CD4-positive, alpha-beta T cell treated with Interleukin-2 at 100 ng/mL for 4 hours (primary cell): ENCODE measurements at regions not wholly inside any gene's neighbourhood (a gene's known extent, or its start where the extent isn't known, plus 50 kb on each side); places are given as distances from the start of the nearest gene placed in this dataset.
"Not testable (repeated sequence)": the region's sequence is repeated elsewhere in the genome, so short reads cannot be mapped to it uniquely, and the experiment has no call there.

Experiments used
- DNase-seq: peaks from one replicate; pipeline ENCODE4 v3.0.0-alpha.2; 2020; ENCODE audit warnings: low spot score

GRCh38 chr1:193909406-193910082 lies 723.1 kb upstream of the B3GALT2 start:
- DNase-seq, result no peak

GRCh38 chr1:193905288-193906085 lies 719.1 kb upstream of the B3GALT2 start:
- DNase-seq, result no peak

GRCh38 chr1:193891788-193892187 lies 705.4 kb upstream of the B3GALT2 start:
- no peak for DNase-seq

GRCh38 chr1:193890935-193891334 lies 704.5 kb upstream of the B3GALT2 start:
- no peak for DNase-seq

GRCh38 chr1:193884848-193885558 lies 698.6 kb upstream of the B3GALT2 start:
- no peak for DNase-seq

GRCh38 chr1:193877920-193878319 lies 691.5 kb upstream of the B3GALT2 start:
- not testable (repeated sequence) for DNase-seq

- no peak for DNase-seq
Measured at GRCh38 chr1:193868425-193868824, 682.0 kb upstream of the B3GALT2 start.

- DNase-seq, result no peak
Measured at GRCh38 chr1:193856261-193856660, 669.8 kb upstream of the B3GALT2 start.

GRCh38 chr1:193850745-193851144 lies 664.3 kb upstream of the B3GALT2 start:
- DNase-seq, result no peak

- no peak for DNase-seq
Measured at GRCh38 chr1:193846876-193847604, 660.6 kb upstream of the B3GALT2 start.

- DNase-seq, result no peak
Measured at GRCh38 chr1:193846411-193846810, 660.0 kb upstream of the B3GALT2 start.

- no peak for DNase-seq
Measured at GRCh38 chr1:193841857-193842256, 655.4 kb upstream of the B3GALT2 start.

- no peak for DNase-seq
Measured at GRCh38 chr1:193831465-193831864, 645.1 kb upstream of the B3GALT2 start.

- DNase-seq, result no peak
Measured at GRCh38 chr1:193827516-193827915, 641.1 kb upstream of the B3GALT2 start.

- DNase-seq, result no peak
Measured at GRCh38 chr1:193819376-193819775, 633.0 kb upstream of the B3GALT2 start.

GRCh38 chr1:193807208-193807607 lies 620.8 kb upstream of the B3GALT2 start:
- DNase-seq, result no peak

GRCh38 chr1:193806079-193807048 lies 620.0 kb upstream of the B3GALT2 start:
- no peak for DNase-seq

- DNase-seq, result no peak
Measured at GRCh38 chr1:193799948-193800690, 613.7 kb upstream of the B3GALT2 start.

- no peak for DNase-seq
Measured at GRCh38 chr1:193799371-193799770, 613.0 kb upstream of the B3GALT2 start.

GRCh38 chr1:193794239-193794638 lies 607.8 kb upstream of the B3GALT2 start:
- DNase-seq, result no peak
